GM23338 (cell line): ENCODE measurements at regions not wholly inside any gene's neighbourhood (a gene's known extent, or its start where the extent isn't known, plus 50 kb on each side); places are given as distances from the start of the nearest gene placed in this dataset.

Experiments
- ATAC-seq: fragments of 200-7000 bp; cut with Tn5 transposase; 3 replicates; pipeline ENCODE4 v1.9.1; 2020
- DNase-seq: peaks from one replicate; pipeline ENCODE4 v3.0.0-alpha.2; 2015; ENCODE audit warnings: low spot score
- H2AFZ ChIP-seq: fragments of 200-600 bp; sonication (generic); 2 replicates; pipeline ENCODE4 v1.8.0; 2016; ENCODE audit warnings: antibody characterized with exemption, mild to moderate bottlenecking, moderate library complexity
- H3F3A ChIP-seq: fragments of 200-600 bp; sonication (generic); replicated peaks from 2 replicates; pipeline ENCODE4 v1.8.0; 2017; ENCODE audit warnings: antibody characterized with exemption, mixed run types, low read depth
- H3K27ac ChIP-seq: fragments of 200-600 bp; sonication (generic); 2 replicates; pipeline ENCODE4 v1.6.1; 2016; ENCODE audit warnings: low read depth
- H3K27me3 ChIP-seq: fragments of 200-600 bp; sonication (generic); 2 replicates; pipeline ENCODE4 v1.8.0; 2016; ENCODE audit warnings: mild to moderate bottlenecking, mixed run types, moderate library complexity; ENCODE audit not compliant: insufficient read depth
- H3K36me3 ChIP-seq: fragments of 200-600 bp; sonication (generic); 2 replicates; pipeline ENCODE4 v1.8.0; 2016; ENCODE audit warnings: mild to moderate bottlenecking; ENCODE audit not compliant: insufficient read depth
- H3K4me1 ChIP-seq: fragments of 200-600 bp; sonication (generic); 2 replicates; pipeline ENCODE4 v1.8.0; 2016; ENCODE audit warnings: mild to moderate bottlenecking, moderate library complexity; ENCODE audit not compliant: insufficient read depth
- H3K4me2 ChIP-seq: fragments of 200-600 bp; sonication (generic); 2 replicates; pipeline ENCODE4 v1.7.1; 2017; ENCODE audit warnings: mixed run types
- H3K4me3 ChIP-seq: fragments of 200-600 bp; sonication (generic); 2 replicates; pipeline ENCODE4 v1.6.1; 2016; ENCODE audit warnings: mixed run types
- H3K79me2 ChIP-seq: fragments of 200-600 bp; sonication (generic); replicated peaks from 2 replicates; pipeline ENCODE4 v1.8.0; 2017; ENCODE audit warnings: mild to moderate bottlenecking; ENCODE audit not compliant: insufficient read depth
- H3K9me2 ChIP-seq: fragments of 200-600 bp; sonication (generic); 2 replicates; pipeline ENCODE4 v1.8.0; 2017; ENCODE audit not compliant: insufficient read depth
- H4K20me1 ChIP-seq: fragments of 200-600 bp; sonication (generic); replicated peaks from 2 replicates; pipeline ENCODE4 v1.8.0; 2017; ENCODE audit warnings: mild to moderate bottlenecking; ENCODE audit not compliant: insufficient read depth
- H3K27ac Mint-ChIP-seq: 2 replicates; pipeline ENCODE4 v1.8.0; 2020; ENCODE audit warnings: inconsistent platforms, mild to moderate bottlenecking, moderate library complexity, mixed read lengths
- H3K27me3 Mint-ChIP-seq: 3 replicates; pipeline ENCODE4 v1.8.0; 2022; ENCODE audit warnings: low read depth, mild to moderate bottlenecking, moderate library complexity, mixed read lengths, inconsistent platforms; ENCODE audit not compliant: insufficient read depth, poor library complexity
- H3K36me3 Mint-ChIP-seq: 3 replicates; pipeline ENCODE4 v1.8.0; 2021; ENCODE audit warnings: low read depth, mild to moderate bottlenecking, inconsistent platforms, moderate library complexity, mixed read lengths
- H3K4me1 Mint-ChIP-seq: 3 replicates; pipeline ENCODE4 v1.8.0; 2020; ENCODE audit warnings: mild to moderate bottlenecking, inconsistent platforms, mixed read lengths
- H3K4me3 Mint-ChIP-seq: 3 replicates; pipeline ENCODE4 v1.8.0; 2021; ENCODE audit warnings: moderate library complexity, mild to moderate bottlenecking, inconsistent platforms, mixed read lengths
- H3K9me3 Mint-ChIP-seq: 3 replicates; pipeline ENCODE4 v1.8.0; 2020; ENCODE audit warnings: moderate library complexity, mild to moderate bottlenecking, inconsistent platforms, mixed read lengths
- CREB1 ChIP-seq: fragments of 250-450 bp; sonication (Bioruptor Pico); IDR thresholded peaks from 2 replicates; pipeline ENCODE4 v1.5.0; 2020; ENCODE audit warnings: low read depth, mild to moderate bottlenecking, moderate library complexity
- EZH2phosphoT487 ChIP-seq: fragments of 200-600 bp; sonication (generic); IDR thresholded peaks from one replicate; pipeline ENCODE4 v1.8.1; 2018; ENCODE audit warnings: antibody characterized with exemption; ENCODE audit not compliant: unreplicated experiment
- JUNB ChIP-seq: IDR thresholded peaks from one replicate; pipeline ENCODE4 v1.6.1; 2016; ENCODE audit warnings: antibody characterized with exemption; ENCODE audit not compliant: unreplicated experiment
- NANOG ChIP-seq: IDR thresholded peaks from 2 replicates; pipeline ENCODE4 v1.6.1; 2016; ENCODE audit warnings: antibody characterized with exemption, borderline replicate concordance
- POLR2AphosphoS5 ChIP-seq: IDR thresholded peaks from 2 replicates; pipeline ENCODE4 v1.6.1; 2016; ENCODE audit warnings: antibody characterized with exemption, low read depth
- STAT1 ChIP-seq: IDR thresholded peaks from one replicate; pipeline ENCODE4 v1.6.1; 2016; ENCODE audit warnings: antibody characterized with exemption; ENCODE audit not compliant: unreplicated experiment
- ZNF114 ChIP-seq: fragments of 250-450 bp; sonication (Bioruptor Pico); IDR thresholded peaks from 2 replicates; pipeline ENCODE4 v1.5.0; 2020; ENCODE audit warnings: mild to moderate bottlenecking, moderate library complexity
- ZNF331 ChIP-seq: fragments of 250-450 bp; sonication (Bioruptor Pico); IDR thresholded peaks from 2 replicates; pipeline ENCODE4 v1.5.0; 2020; ENCODE audit warnings: low read depth, mild to moderate bottlenecking, moderate library complexity
- TF ChIP-seq, protein P1 (sequence below): fragments of 250-450 bp; sonication (Bioruptor Pico); IDR thresholded peaks from 2 replicates; pipeline ENCODE4 v1.5.0; 2020; ENCODE audit warnings: mild to moderate bottlenecking, moderate library complexity
- TF ChIP-seq, protein P2 (sequence below): IDR thresholded peaks from one replicate; pipeline ENCODE4 v1.6.1; 2018; ENCODE audit warnings: antibody characterized with exemption; ENCODE audit not compliant: unreplicated experiment
- TF ChIP-seq, protein P3 (sequence below), 2 experiments: fragments of 200-600 bp in 1 of 2; sonication (generic) in 1 of 2; conservative IDR thresholded peaks; 2 replicates each; pipeline versions ENCODE4 v1.5.1 to v1.6.1; 2016 to 2017; ENCODE audit warnings: antibody characterized with exemption in 2 of 2, low read depth in 2 of 2, mild to moderate bottlenecking in 2 of 2, moderate library complexity in 1 of 2

DNA sequence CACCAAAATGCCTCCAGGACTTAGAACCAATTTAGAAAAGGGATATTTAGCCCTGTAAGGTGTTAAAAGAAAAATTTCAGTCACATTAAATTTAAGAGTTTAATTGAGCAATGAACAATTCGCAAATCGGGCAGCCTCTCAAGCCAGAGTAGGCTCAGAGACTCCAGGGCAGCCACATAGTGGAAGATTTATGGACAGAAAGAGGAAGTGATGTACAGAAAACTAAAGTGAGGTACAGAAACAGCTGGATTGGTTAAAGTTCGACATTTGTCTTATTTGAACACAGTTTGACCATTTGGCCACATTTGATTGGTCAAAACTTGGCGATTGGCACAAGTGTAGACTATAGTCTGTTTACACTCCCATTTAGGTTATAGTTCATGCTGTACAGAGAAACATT lies 525.9 kb upstream of the ZNF608 start (continued):
- TF ChIP-seq, protein P1, sequence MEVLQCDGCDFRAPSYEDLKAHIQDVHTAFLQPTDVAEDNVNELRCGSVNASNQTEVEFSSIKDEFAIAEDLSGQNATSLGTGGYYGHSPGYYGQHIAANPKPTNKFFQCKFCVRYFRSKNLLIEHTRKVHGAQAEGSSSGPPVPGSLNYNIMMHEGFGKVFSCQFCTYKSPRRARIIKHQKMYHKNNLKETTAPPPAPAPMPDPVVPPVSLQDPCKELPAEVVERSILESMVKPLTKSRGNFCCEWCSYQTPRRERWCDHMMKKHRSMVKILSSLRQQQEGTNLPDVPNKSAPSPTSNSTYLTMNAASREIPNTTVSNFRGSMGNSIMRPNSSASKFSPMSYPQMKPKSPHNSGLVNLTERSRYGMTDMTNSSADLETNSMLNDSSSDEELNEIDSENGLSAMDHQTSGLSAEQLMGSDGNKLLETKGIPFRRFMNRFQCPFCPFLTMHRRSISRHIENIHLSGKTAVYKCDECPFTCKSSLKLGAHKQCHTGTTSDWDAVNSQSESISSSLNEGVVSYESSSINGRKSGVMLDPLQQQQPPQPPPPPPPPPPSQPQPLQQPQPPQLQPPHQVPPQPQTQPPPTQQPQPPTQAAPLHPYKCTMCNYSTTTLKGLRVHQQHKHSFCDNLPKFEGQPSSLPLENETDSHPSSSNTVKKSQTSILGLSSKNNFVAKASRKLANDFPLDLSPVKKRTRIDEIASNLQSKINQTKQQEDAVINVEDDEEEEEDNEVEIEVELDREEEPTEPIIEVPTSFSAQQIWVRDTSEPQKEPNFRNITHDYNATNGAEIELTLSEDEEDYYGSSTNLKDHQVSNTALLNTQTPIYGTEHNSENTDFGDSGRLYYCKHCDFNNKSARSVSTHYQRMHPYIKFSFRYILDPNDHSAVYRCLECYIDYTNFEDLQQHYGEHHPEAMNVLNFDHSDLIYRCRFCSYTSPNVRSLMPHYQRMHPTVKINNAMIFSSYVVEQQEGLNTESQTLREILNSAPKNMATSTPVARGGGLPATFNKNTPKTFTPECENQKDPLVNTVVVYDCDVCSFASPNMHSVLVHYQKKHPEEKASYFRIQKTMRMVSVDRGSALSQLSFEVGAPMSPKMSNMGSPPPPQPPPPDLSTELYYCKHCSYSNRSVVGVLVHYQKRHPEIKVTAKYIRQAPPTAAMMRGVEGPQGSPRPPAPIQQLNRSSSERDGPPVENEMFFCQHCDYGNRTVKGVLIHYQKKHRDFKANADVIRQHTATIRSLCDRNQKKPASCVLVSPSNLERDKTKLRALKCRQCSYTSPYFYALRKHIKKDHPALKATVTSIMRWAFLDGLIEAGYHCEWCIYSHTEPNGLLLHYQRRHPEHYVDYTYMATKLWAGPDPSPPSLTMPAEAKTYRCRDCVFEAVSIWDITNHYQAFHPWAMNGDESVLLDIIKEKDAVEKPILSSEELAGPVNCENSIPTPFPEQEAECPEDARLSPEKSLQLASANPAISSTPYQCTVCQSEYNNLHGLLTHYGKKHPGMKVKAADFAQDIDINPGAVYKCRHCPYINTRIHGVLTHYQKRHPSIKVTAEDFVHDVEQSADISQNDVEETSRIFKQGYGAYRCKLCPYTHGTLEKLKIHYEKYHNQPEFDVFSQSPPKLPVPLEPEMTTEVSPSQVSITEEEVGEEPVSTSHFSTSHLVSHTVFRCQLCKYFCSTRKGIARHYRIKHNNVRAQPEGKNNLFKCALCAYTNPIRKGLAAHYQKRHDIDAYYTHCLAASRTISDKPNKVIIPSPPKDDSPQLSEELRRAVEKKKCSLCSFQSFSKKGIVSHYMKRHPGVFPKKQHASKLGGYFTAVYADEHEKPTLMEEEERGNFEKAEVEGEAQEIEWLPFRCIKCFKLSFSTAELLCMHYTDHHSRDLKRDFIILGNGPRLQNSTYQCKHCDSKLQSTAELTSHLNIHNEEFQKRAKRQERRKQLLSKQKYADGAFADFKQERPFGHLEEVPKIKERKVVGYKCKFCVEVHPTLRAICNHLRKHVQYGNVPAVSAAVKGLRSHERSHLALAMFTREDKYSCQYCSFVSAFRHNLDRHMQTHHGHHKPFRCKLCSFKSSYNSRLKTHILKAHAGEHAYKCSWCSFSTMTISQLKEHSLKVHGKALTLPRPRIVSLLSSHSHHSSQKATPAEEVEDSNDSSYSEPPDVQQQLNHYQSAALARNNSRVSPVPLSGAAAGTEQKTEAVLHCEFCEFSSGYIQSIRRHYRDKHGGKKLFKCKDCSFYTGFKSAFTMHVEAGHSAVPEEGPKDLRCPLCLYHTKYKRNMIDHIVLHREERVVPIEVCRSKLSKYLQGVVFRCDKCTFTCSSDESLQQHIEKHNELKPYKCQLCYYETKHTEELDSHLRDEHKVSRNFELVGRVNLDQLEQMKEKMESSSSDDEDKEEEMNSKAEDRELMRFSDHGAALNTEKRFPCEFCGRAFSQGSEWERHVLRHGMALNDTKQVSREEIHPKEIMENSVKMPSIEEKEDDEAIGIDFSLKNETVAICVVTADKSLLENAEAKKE (CRISPR knock-in tag), result no peak

DNA sequence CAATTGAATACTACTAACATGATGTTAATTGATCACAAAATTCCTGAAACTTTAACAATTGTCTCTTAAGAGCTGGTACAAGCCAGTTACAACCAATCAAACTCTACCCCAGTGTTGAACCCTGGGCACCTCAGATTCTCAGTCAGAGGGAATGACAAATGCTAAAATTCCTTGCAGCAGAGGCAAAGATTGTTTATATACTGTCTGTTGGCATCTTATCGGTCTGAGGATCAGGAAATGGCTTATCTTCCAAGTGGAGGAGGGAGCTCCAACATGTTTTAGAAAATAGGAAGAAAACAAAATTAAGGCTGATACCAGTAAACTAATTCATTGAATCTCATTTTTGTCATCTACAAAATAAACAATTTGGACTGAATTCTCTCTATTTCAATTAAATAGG lies 527.8 kb upstream of the ZNF608 start:
- ATAC-seq, result no peak
- TF ChIP-seq EZH2phosphoT487 (no peak), CREB1 (CRISPR knock-in tag) (no peak), STAT1 (no peak), POLR2AphosphoS5 (no peak), NANOG (no peak), JUNB (no peak), ZNF114 (CRISPR knock-in tag) (no peak), ZNF331 (CRISPR knock-in tag) (no peak)
- TF ChIP-seq, protein P2, sequence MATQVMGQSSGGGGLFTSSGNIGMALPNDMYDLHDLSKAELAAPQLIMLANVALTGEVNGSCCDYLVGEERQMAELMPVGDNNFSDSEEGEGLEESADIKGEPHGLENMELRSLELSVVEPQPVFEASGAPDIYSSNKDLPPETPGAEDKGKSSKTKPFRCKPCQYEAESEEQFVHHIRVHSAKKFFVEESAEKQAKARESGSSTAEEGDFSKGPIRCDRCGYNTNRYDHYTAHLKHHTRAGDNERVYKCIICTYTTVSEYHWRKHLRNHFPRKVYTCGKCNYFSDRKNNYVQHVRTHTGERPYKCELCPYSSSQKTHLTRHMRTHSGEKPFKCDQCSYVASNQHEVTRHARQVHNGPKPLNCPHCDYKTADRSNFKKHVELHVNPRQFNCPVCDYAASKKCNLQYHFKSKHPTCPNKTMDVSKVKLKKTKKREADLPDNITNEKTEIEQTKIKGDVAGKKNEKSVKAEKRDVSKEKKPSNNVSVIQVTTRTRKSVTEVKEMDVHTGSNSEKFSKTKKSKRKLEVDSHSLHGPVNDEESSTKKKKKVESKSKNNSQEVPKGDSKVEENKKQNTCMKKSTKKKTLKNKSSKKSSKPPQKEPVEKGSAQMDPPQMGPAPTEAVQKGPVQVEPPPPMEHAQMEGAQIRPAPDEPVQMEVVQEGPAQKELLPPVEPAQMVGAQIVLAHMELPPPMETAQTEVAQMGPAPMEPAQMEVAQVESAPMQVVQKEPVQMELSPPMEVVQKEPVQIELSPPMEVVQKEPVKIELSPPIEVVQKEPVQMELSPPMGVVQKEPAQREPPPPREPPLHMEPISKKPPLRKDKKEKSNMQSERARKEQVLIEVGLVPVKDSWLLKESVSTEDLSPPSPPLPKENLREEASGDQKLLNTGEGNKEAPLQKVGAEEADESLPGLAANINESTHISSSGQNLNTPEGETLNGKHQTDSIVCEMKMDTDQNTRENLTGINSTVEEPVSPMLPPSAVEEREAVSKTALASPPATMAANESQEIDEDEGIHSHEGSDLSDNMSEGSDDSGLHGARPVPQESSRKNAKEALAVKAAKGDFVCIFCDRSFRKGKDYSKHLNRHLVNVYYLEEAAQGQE, result no peak
- TF ChIP-seq, protein P3, sequence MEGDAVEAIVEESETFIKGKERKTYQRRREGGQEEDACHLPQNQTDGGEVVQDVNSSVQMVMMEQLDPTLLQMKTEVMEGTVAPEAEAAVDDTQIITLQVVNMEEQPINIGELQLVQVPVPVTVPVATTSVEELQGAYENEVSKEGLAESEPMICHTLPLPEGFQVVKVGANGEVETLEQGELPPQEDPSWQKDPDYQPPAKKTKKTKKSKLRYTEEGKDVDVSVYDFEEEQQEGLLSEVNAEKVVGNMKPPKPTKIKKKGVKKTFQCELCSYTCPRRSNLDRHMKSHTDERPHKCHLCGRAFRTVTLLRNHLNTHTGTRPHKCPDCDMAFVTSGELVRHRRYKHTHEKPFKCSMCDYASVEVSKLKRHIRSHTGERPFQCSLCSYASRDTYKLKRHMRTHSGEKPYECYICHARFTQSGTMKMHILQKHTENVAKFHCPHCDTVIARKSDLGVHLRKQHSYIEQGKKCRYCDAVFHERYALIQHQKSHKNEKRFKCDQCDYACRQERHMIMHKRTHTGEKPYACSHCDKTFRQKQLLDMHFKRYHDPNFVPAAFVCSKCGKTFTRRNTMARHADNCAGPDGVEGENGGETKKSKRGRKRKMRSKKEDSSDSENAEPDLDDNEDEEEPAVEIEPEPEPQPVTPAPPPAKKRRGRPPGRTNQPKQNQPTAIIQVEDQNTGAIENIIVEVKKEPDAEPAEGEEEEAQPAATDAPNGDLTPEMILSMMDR (conservative IDR thresholded peaks at IDR 0.05; ENCODE audit: low read depth in 2 of 2), result no peak

More for the DNA sequence above, 527.8 kb upstream of the ZNF608 start:
- Histone ChIP-seq H3K9me2 (peaks cover 4% of the 10 kb centered on the region; the same call in 1 of the 2 replicates), H4K20me1 (no peaks in the 10 kb centered on the region), H3K4me2 (no peak overlapping the region), H3K27me3 (no peaks in the 10 kb centered on the region), H3K27ac (no peak overlapping the region), H3K79me2 (no peaks in the 10 kb centered on the region), H3K4me3 (no peak overlapping the region), H3K4me1 (peaks cover 10% of the 10 kb centered on the region), H3K36me3 (no peaks in the 10 kb centered on the region), H2AFZ (no peak overlapping the region), H3F3A (no peaks in the 10 kb centered on the region)
- no peak for DNase-seq
- Mint-ChIP-seq H3K4me3 (no peak overlapping the region), H3K36me3 (no peaks in the 10 kb centered on the region), H3K9me3 (no peaks in the 10 kb centered on the region), H3K27me3 (no peaks in the 10 kb centered on the region), H3K27ac (no peak overlapping the region), H3K4me1 (peaks cover 26% of the 10 kb centered on the region)
